GM12891 (cell line): ENCODE measurements at regions not wholly inside any gene's neighbourhood (a gene's known extent, or its start where the extent isn't known, plus 50 kb on each side); places are given as distances from the start of the nearest gene placed in this dataset.
"Not testable (repeated sequence)": the region's sequence is repeated elsewhere in the genome, so short reads cannot be mapped to it uniquely, and the experiment has no call there.

Source experiments
- DNase-seq: peaks from one replicate; pipeline ENCODE4 v3.0.0; 2011; ENCODE audit warnings: low spot score; ENCODE audit not compliant: insufficient read length
- FAIRE-seq: peaks from 2 replicates; lab custom pipeline; 2011; peaks lifted over from hg19 to GRCh38; lab: Jason Lieb, UNC
- PAX5 ChIP-seq: IDR thresholded peaks from 2 replicates; pipeline ENCODE4 v1.6.1; 2011; ENCODE audit warnings: low read length, moderate library complexity, mild to moderate bottlenecking; ENCODE audit not compliant: insufficient read depth, severe bottlenecking
- POLR2A ChIP-seq: IDR thresholded peaks from 2 replicates; pipeline ENCODE4 v1.6.1; 2011; ENCODE audit warnings: low read depth, low read length, control low read depth
- POLR2AphosphoS5 ChIP-seq: IDR thresholded peaks from 2 replicates; pipeline ENCODE4 v1.6.1; 2011; ENCODE audit warnings: low read depth, low read length, control low read depth
- POU2F2 ChIP-seq: IDR thresholded peaks from 2 replicates; pipeline ENCODE4 v1.6.1; 2011; ENCODE audit warnings: low read depth, mild to moderate bottlenecking, control low read depth, low read length, moderate library complexity
- SPI1 ChIP-seq: IDR thresholded peaks from 2 replicates; pipeline ENCODE4 v1.6.1; 2011; ENCODE audit warnings: low read depth, low read length, control low read depth
- TAF1 ChIP-seq: IDR thresholded peaks from 2 replicates; pipeline ENCODE4 v1.6.1; 2011; ENCODE audit warnings: low read depth, low read length, control low read depth

- DNase-seq (no peak), FAIRE-seq (no peak)
- TF ChIP-seq PAX5 = no peak
- TF ChIP-seq POU2F2 = no peak
- no peak for TF ChIP-seq TAF1
- TF ChIP-seq SPI1 = no peak
- no peak for TF ChIP-seq POLR2A
- no peak for TF ChIP-seq POLR2AphosphoS5
These were observed 56.1 kb upstream of the UNC93A start for GRCh38 chr6:167235005-167235404.

GRCh38 chr6:167235421-167236238, 55.5 kb upstream of the UNC93A start:
- FAIRE-seq (no peak), DNase-seq (no peak)
- no peak for TF ChIP-seq SPI1
- no peak for TF ChIP-seq PAX5
- TF ChIP-seq POLR2A = no peak
- TF ChIP-seq POLR2AphosphoS5 = no peak
- TF ChIP-seq TAF1 = no peak
- no peak for TF ChIP-seq POU2F2

GRCh38 chr6:167236239-167236571, 54.9 kb upstream of the UNC93A start:
- TF ChIP-seq PAX5 (no peak), SPI1 (no peak), TAF1 (no peak), POLR2AphosphoS5 (no peak), POLR2A (no peak), POU2F2 (no peak)
- DNase-seq (no peak), FAIRE-seq (no peak)

GRCh38 chr6:167237438-167238145, 53.5 kb upstream of the UNC93A start:
- DNase-seq (no peak), FAIRE-seq (no peak)
- no peak for TF ChIP-seq POLR2AphosphoS5
- no peak for TF ChIP-seq SPI1
- TF ChIP-seq POLR2A = no peak
- no peak for TF ChIP-seq PAX5
- TF ChIP-seq POU2F2 = no peak
- no peak for TF ChIP-seq TAF1

GRCh38 chr6:167238146-167238693, 52.9 kb upstream of the UNC93A start:
- FAIRE-seq = no peak

GRCh38 chr6:167238694-167239467, 52.2 kb upstream of the UNC93A start:
- DNase-seq = no peak
- no peak for TF ChIP-seq PAX5
- TF ChIP-seq POU2F2 = no peak
- no peak for TF ChIP-seq POLR2A
- TF ChIP-seq POLR2AphosphoS5 = no peak
- no peak for TF ChIP-seq SPI1
- no peak for TF ChIP-seq TAF1
- no peak for FAIRE-seq

More at GRCh38 chr6:167238146-167238693, 52.9 kb upstream of the UNC93A start:
- no peak for DNase-seq
- TF ChIP-seq POLR2AphosphoS5 (no peak), SPI1 (no peak), POLR2A (no peak), POU2F2 (no peak), PAX5 (no peak), TAF1 (no peak)

- not testable (repeated sequence) for FAIRE-seq, DNase-seq
These were observed 51.6 kb upstream of the UNC93A start for GRCh38 chr6:167239470-167239869.

GRCh38 chr6:167240034-167240541, 51.0 kb upstream of the UNC93A start:
- no peak for TF ChIP-seq TAF1
- TF ChIP-seq PAX5 = no peak
- TF ChIP-seq POLR2A = no peak
- TF ChIP-seq POLR2AphosphoS5 = no peak
- TF ChIP-seq SPI1 = no peak
- no peak for TF ChIP-seq POU2F2
- FAIRE-seq (no peak), DNase-seq (no peak)
